Activated CD4-positive, CD25-positive, alpha-beta regulatory T cell treated with anti-CD3 and anti-CD28 coated beads, Interleukin-2, amount 50 U/mL, for 72 hours (primary cell): ENCODE measurements at regions not wholly inside any gene's neighbourhood (a gene's known extent, or its start where the extent isn't known, plus 50 kb on each side); places are given as distances from the start of the nearest gene placed in this dataset.

Source experiments
- DNase-seq: peaks from one replicate; pipeline ENCODE4 v3.0.0; 2021

DNA sequence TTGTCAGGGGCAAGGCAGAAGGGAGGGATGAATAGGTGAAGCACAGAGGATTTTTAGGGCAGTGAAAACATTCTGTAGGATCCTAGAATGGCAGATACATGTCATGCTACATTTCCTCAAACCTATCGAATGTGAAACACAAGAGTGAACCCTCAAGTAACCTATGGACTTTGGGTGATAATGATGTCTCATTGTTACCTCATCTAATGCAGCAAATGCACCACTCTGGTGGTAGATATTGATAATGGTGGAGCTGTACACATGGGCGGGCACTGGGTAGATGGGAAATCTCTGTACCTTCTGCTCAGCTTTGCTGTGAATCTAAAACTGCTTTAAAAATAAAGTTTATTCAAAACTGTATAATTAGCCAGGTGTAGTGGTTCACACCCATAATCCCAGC is 95.2 kb upstream of the NCK2 start:
- no peak for DNase-seq

GRCh38 chr2:105647731-105648130 is 97.0 kb upstream of the NCK2 start:
- no peak for DNase-seq

- DNase-seq: no peak
Observed at GRCh38 chr2:105646774-105647076, 98.0 kb upstream of the NCK2 start.

DNA sequence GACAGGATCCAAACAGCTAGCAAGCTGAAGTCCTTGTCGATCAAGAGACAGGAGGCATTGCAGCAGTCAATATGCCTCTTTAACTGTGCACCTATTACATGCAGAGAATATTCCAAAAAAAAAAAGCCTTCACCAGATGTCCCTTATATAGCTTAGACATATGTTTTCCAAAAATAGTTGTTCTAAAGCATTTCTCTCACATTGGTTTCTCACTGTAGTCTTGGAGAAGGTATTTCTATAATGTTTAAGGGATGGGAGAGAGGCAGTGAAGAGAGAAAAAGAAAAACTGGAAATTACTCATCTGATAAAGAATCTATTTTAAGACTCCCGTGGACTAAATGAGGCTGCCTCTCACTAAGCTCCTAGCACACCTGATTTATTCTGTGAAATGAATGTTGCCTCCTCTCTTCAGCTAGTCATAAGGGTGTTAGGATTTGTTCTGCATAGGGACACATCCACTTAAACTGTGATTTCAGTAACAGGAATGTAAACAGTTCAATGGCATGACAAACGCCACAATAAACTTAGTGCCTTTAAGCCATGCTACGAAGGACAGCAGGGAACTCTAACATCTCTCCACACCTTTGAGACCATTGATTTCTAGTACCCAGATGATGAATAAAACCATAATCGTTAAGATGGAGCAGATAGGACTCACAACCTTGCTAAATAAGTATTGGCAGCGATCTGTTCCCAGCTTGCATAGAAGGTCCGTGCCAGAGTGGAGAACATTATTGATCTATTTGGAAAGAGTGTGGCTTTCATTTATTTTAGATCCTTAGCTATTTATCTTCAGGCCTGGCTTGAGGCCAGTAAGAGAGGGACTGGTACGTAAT is 98.6 kb upstream of the NCK2 start:
- no peak for DNase-seq

- no peak for DNase-seq
Observed at GRCh38 chr2:105645031-105645937, 99.4 kb upstream of the NCK2 start.

DNA sequence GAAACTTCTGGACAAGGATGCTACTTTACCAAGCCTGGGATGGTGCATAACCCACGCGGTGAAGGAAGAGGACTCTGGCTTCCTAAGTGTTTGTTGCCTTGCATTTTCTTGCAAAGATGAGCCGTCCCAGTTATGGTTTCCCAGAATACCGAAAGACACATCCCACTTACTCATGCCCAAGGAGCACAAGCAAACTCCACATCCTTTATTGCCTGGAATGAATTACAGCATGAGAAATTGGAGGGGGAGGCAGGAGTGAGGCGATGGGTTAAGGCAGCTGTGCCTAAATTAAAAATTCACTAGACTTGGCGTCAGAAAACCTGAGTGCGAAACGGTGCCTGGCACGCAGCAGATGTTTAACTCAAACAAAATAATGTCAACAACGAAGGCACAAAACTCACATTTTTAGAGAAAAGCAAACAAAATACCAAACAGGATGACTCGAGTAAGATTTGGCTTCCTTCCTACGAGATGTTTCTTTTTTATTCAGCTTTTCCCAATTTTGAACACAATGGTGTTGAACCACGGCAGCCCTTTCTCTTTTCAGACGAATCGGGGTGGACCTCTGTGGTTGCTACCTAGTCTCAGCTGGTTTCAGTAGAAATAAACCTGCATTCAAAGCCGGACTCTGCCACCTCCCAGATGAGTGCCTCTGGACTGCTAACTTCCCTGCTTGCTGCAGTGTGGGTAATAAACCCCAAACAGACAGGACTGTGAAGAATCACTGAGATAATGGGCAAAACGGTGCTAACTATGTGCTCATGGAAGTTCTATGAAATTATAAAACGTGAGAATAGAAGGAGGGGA is 100.3 kb upstream of the NCK2 start:
- DNase-seq: no peak

DNA sequence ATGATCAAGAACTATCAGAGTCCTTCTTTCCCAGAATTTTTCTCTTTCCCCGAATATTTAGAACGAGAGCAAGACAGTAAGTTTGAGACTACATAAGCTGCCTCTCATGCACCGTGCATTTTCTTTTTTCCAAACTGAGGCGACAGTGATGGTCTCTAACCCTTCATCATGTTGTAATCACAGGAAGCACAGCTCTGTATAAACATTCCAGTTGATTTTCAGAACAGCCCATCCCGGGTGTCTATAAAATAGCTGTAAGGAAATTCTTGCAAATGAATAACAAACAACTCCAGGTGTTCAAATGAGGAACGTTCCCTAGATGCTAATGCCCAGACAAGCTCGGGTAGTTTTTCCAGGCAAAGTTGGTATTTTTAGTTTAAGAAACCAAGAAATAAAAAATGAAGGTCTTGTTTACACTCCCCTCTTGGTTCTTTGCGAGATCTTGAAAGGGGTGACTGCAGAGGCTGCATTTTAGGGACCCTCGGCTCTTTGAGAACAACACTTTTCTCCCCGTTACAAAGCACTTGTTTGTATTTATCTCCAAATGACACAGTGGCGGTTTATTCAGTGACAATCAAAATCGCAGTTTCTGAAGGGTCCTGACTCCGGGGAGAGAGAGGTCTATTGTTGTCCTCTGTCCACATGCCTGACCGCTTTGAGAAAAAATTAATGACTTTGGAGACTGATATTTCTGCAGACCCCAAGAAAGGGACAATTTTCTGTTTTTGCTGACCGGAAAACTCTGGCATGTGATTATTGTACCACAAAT is 101.1 kb upstream of the NCK2 start:
- no peak for DNase-seq

DNA sequence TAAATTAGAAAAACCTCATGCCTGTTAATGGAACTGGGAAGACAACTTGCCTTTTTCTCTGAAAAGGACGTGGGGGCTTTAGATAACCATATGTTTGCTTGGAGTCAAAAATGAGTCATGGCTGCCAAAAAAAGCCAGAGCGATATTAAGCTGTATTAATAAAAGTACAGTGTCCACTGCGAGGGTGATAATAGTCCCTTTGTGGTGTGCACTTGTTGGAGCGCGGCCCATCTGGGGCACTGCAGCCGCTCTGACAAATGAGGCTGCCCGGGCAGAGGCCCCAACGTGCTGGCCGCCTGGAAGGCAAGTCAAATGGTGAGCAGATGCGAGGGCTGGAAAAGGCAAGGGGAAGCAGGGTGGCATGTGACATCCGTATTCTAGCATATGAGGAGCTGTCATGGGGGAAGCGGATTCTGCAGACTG is 103.3 kb upstream of the NCK2 start:
- DNase-seq: no peak

GRCh38 chr2:105640246-105640645 is 104.5 kb upstream of the NCK2 start:
- no peak for DNase-seq

DNA sequence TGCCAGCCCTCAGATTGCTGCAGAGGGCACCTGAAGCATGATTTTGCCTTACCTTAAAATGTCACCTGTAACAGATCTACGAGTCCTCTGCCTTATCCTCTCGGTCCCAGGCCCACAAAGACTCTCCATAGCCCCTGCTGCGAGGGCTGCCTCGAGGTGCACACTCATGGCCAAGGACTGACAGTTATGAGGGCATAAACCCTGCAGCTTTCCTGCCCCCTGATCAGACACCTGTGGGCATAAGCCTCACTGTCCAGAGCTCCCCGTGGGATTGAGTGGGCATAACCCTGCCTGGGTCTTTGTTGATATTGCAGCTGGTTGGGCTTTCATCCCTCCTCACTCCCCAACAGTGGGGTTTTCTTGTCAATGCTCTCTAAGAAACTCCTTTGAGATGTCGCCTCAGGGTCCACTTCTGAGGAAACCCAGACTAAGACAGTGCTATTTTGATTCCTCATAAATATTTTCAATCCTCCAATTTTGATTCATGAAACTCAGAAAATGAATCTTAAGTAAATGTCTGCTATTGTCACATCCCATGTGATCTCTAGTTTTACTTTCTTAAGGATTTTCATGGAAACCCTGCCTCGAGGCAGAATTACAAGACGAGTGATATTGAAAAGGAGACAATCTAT is 108.5 kb upstream of the NCK2 start:
- DNase-seq: no peak

DNA sequence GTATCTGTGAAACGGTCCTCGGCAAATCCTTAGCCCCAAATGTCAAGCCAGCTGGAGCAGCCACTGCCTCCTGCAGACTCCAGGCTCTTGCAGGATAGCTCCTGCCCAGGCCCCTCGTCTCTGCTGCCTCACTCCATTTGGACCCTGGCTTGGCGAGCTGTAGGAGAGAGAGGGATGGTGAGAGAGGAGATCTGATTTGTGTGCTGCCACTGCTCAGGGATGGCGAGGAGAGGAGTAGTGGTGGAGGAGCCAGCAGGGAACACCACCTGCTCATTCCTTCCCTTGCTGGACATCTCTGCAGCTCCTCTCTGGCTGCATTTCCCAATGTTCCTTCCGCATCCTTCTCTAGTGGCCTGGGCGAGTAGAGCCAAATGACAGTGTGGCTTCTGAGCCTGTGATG is 109.1 kb upstream of the NCK2 start:
- DNase-seq: no peak

DNA sequence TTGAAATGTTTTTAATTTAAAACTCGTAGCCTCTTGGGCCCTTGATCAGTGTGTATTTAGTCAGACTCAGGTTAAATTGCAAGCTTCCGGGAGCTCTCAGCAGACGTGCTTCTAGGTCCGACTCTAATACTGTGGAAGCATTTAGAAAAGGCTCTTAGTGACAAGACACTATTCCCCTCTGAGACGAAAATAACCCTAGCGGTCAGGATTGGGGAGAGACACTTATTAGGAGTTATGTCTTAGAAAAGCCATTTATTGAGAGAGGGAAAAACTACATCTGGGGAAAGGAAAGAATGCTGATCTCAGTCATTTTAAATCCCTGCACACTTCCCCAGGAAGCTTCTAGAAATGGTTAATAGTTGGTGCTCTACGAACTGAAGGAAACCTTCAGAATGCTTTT is 110.5 kb upstream of the NCK2 start:
- DNase-seq: no peak

DNA sequence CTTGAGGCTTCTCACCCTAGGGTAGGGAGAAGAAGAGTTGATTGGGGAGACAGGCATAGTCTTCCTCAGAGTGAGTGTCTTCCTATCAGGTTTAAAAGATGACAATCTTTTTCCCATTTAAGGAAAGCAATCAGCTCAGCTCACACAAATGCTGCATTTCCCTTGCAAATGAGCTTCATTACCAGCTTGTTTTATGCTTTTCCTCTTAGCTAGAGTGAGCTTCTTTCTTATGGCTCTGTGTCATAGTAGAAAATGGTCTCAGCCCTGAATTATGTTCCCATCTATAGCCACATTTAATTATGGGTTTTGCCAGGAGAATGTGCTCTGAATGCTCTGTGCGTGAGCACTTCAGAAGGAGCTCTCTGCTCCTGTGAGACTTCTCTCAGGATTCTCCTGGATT is 112.8 kb upstream of the NCK2 start:
- DNase-seq: no peak

GRCh38 chr2:105631011-105631410 is 113.7 kb upstream of the NCK2 start:
- no peak for DNase-seq

- no peak for DNase-seq
Observed at GRCh38 chr2:105629634-105630033, 115.1 kb upstream of the NCK2 start.

DNA sequence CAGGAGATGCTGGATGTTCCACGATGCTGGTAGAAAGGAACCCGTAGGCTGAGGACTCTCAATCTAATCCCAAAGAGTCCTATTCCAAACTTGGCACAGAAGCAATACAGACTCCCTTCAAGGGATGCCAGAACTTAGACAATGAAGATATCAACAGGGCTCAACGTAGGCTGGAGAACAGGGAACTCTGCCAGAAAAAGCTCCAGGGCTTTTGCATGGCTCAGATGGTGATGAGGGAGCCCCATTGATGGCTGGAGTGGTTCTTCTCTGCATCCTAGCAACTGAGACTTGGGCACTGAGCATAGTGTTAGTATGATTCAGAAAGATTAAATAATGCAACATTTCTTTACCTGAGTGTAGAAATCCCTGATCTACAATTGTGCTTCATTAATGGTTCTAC is 117.2 kb upstream of the NCK2 start:
- no peak for DNase-seq

DNA sequence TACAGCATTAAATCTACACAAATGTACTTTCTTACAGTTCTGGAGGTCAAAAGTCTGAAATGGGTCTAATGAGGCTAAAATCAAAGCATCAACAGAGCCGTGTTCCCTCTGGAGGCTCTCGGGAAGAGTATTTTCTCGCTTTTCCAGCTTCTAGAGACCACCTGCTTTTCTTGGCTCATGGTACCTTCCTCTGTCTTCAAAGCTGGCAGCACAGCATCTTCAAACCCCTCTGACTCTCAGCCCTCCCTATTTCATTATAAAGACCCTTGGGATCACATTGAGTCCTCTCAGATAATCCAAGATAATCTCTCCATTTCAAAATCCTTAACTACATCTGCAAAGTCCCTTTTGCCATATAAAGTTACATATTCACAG is 117.8 kb upstream of the NCK2 start:
- no peak for DNase-seq

DNA sequence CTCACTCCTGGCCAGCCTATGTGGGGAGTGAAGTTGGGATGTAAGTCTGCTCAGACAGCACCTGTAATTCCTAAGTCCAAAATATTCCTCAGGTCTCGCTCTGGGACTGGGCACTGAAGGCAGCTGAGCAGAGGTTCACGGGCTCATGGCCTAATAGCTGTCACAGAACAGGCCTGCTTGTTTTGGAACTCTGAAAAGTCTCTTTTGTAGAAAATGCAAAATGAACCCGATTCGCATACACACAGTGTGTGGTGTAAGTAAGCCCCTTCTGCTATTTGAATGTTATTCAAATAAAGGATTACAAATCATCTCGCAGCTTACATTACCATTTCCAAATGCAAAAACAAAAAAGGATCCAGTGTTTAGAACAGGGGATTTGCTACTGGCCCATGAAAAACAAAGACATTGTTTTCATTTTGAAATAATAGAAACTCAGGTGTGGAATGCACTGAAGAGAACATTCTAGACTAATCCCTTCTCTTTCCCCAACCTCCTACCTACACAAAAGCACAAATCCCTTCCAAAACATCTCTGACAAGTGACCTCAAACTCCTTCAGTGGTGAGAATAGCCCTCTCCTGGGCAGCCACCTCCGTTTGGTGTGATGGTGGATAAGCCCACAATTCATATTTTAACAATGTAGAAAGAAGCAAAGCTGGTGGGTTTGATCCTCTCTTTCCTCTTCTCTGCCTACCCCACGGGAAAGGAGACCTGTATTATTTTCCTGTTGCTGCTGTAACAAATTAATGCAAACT is 118.3 kb upstream of the NCK2 start:
- DNase-seq: no peak

- no peak for DNase-seq
Observed at GRCh38 chr2:105625632-105626031, 119.1 kb upstream of the NCK2 start.

DNA sequence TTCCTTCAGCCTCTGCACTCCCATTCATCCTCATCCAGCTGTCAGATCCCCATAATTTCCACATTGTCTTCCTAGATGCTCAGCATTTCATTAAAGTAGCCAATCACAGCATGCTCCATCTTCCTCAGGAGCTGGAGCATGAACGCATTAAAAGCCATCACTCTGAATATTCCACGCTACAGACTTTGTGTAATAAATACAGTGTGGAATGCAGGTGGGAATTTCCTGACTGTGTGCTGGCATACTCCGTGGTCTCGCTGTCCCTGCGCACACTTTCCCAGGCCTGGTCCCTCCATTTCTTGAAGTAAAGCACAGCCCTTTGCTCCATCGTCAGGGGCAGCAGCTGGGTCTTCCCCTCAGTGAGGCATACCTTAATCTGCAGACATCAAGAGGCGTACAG is 123.7 kb upstream of the NCK2 start:
- DNase-seq: no peak

DNA sequence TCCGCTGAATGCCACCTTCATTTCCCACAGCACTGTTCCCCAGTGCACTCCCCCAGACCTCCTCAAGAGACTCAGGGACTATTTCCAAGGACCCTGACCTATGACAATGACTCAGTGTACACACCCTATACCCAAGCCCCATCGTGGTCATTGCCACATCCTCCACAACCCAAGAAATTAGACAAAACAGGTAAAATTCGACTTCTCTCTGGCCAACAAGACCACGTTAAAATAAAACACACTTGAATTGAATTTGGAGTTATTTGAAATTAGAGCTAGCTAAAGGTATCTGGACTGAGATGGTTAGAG is 126.4 kb upstream of the NCK2 start:
- no peak for DNase-seq
